ENCODE measurements at regions not wholly inside any gene's neighbourhood (a gene's known extent, or its start where the extent isn't known, plus 50 kb on each side); places are given as distances from the start of the nearest gene placed in this dataset.

GRCh38 chr20:24081077-24081476, 92.5 kb upstream of the GGTLC1 start:
- CTCF ChIA-PET: no interaction called here
- intact Hi-C loops (cut with micrococcal nuclease): no loop called here
- H3F3A ChIP-seq (ENCODE audit: low read length, unreplicated experiment): no peaks in the 10 kb centered on the region
- H3K27me3 ChIP-seq (ENCODE audit: low read length): no peaks in the 10 kb centered on the region
- no peaks in the 10 kb centered on the region for H4K20me1 ChIP-seq (ENCODE audit: low read length)
- H3K4me1 ChIP-seq (ENCODE audit: insufficient read depth, low read length): no peaks in the 10 kb centered on the region
- H3K9ac ChIP-seq (ENCODE audit: low read length): no peak overlapping the region
- no peak overlapping the region for H3K4me3 ChIP-seq (ENCODE audit: low read length)
- no peaks in the 10 kb centered on the region for H3K9me3 ChIP-seq (ENCODE audit: low read length)
- H3K36me3 ChIP-seq (ENCODE audit: low read depth, low read length): no peaks in the 10 kb centered on the region
- no peak overlapping the region for H2AFZ ChIP-seq (ENCODE audit: low read length)
- POLR2A ChIA-PET (ENCODE audit: unreplicated experiment): no interaction called here
- no TSS peak for BruUV-seq (replicated peaks)
- no peak overlapping the region for H3K4me2 ChIP-seq (ENCODE audit: low read length)
- no peak for ATAC-seq
- H3K79me2 ChIP-seq (ENCODE audit: low read length): no peaks in the 10 kb centered on the region
- no peak overlapping the region for H3K27ac ChIP-seq (ENCODE audit: low read length)
- TF ChIP-seq CTCF (conservative IDR thresholded peaks at IDR 0.05; ENCODE audit: low read depth, low read length): no peak
- TF ChIP-seq EZH2 (IDR thresholded peaks at IDR 0.05; ENCODE audit: low read length, unreplicated experiment): no peak
- no peak for TF ChIP-seq EZH2phosphoT487 (IDR thresholded peaks at IDR 0.05; ENCODE audit: borderline replicate concordance, low read length)
- DNase-seq: no peak
- H3K9me2 ChIP-seq (replicated peaks; ENCODE audit: low read length): no peaks in the 10 kb centered on the region

- BruUV-seq (replicated peaks): no TSS peak
- no peak for DNase-seq
- Histone ChIP-seq H2AFZ (ENCODE audit: low read length) (no peak overlapping the region), H3K9ac (ENCODE audit: low read length) (no peak overlapping the region), H3F3A (ENCODE audit: low read length, unreplicated experiment) (no peaks in the 10 kb centered on the region), H3K9me3 (ENCODE audit: low read length) (no peaks in the 10 kb centered on the region), H3K4me2 (ENCODE audit: low read length) (no peak overlapping the region), H3K4me1 (ENCODE audit: insufficient read depth, low read length) (no peaks in the 10 kb centered on the region), H3K79me2 (ENCODE audit: low read length) (no peaks in the 10 kb centered on the region), H3K9me2 (replicated peaks; ENCODE audit: low read length) (no peaks in the 10 kb centered on the region), H4K20me1 (ENCODE audit: low read length) (no peaks in the 10 kb centered on the region), H3K27me3 (ENCODE audit: low read length) (no peaks in the 10 kb centered on the region), H3K36me3 (ENCODE audit: low read depth, low read length) (no peaks in the 10 kb centered on the region), H3K4me3 (ENCODE audit: low read length) (no peak overlapping the region), H3K27ac (ENCODE audit: low read length) (no peak overlapping the region)
- ChIA-PET POLR2A (ENCODE audit: unreplicated experiment) (no interaction called here), CTCF (no interaction called here)
- ATAC-seq: no peak
- intact Hi-C loops (cut with micrococcal nuclease): no loop called here
- no peak for TF ChIP-seq EZH2phosphoT487 (IDR thresholded peaks at IDR 0.05; ENCODE audit: borderline replicate concordance, low read length)
- no peak for TF ChIP-seq EZH2 (IDR thresholded peaks at IDR 0.05; ENCODE audit: low read length, unreplicated experiment)
Observed at GRCh38 chr20:24079661-24080412, 91.3 kb upstream of the GGTLC1 start.

GRCh38 chr20:24077145-24077544, 88.6 kb upstream of the GGTLC1 start:
- Histone ChIP-seq H3K4me3 (ENCODE audit: low read length) (no peak overlapping the region), H3K4me2 (ENCODE audit: low read length) (no peak overlapping the region), H3K9me2 (replicated peaks; ENCODE audit: low read length) (no peaks in the 10 kb centered on the region), H3K4me1 (ENCODE audit: insufficient read depth, low read length) (no peaks in the 10 kb centered on the region), H3K27me3 (ENCODE audit: low read length) (no peaks in the 10 kb centered on the region), H3K36me3 (ENCODE audit: low read depth, low read length) (no peaks in the 10 kb centered on the region), H4K20me1 (ENCODE audit: low read length) (no peaks in the 10 kb centered on the region), H3K9ac (ENCODE audit: low read length) (no peak overlapping the region), H3K9me3 (ENCODE audit: low read length) (no peaks in the 10 kb centered on the region), H3F3A (ENCODE audit: low read length, unreplicated experiment) (no peaks in the 10 kb centered on the region), H2AFZ (ENCODE audit: low read length) (no peak overlapping the region), H3K27ac (ENCODE audit: low read length) (no peak overlapping the region), H3K79me2 (ENCODE audit: low read length) (no peaks in the 10 kb centered on the region)
- no peak for ATAC-seq
- ChIA-PET CTCF (no interaction called here), POLR2A (ENCODE audit: unreplicated experiment) (no interaction called here)
- TF ChIP-seq EZH2phosphoT487 (IDR thresholded peaks at IDR 0.05; ENCODE audit: borderline replicate concordance, low read length): no peak
- TF ChIP-seq EZH2 (IDR thresholded peaks at IDR 0.05; ENCODE audit: low read length, unreplicated experiment): no peak
- TF ChIP-seq CTCF (conservative IDR thresholded peaks at IDR 0.05; ENCODE audit: low read depth, low read length): no peak
- no peak for DNase-seq
- intact Hi-C loops (cut with micrococcal nuclease): no loop called here
- BruUV-seq (replicated peaks): no TSS peak
